ENCODE measurements at regions not wholly inside any gene's neighbourhood (a gene's known extent, or its start where the extent isn't known, plus 50 kb on each side); places are given as distances from the start of the nearest gene placed in this dataset.
"Not testable (repeated sequence)": the region's sequence is repeated elsewhere in the genome, so short reads cannot be mapped to it uniquely, and the experiment has no call there.

- no peak for DNase-seq (ENCODE audit: low read depth)
Measured at GRCh38 chr1:67530071-67530470, 99.9 kb upstream of the SERBP1 start.

- DNase-seq (ENCODE audit: low read depth), result no peak
Measured at GRCh38 chr1:67532452-67533216, 102.4 kb upstream of the SERBP1 start.

GRCh38 chr1:67534627-67535065 lies 104.4 kb upstream of the SERBP1 start:
- DNase-seq (ENCODE audit: low read depth), result no peak

GRCh38 chr1:67535474-67535873 lies 105.3 kb upstream of the SERBP1 start:
- no peak for DNase-seq (ENCODE audit: low read depth)

GRCh38 chr1:67536957-67537666 lies 106.9 kb upstream of the SERBP1 start:
- no peak for DNase-seq (ENCODE audit: low read depth)

- no peak for DNase-seq (ENCODE audit: low read depth)
Measured at GRCh38 chr1:67537667-67538018, 107.4 kb upstream of the SERBP1 start.

- DNase-seq (ENCODE audit: low read depth), result no peak
Measured at GRCh38 chr1:67540025-67540732, 110.0 kb upstream of the SERBP1 start.

- no peak for DNase-seq (ENCODE audit: low read depth)
Measured at GRCh38 chr1:67540733-67541125, 110.5 kb upstream of the SERBP1 start.

GRCh38 chr1:67542747-67543146 lies 112.5 kb upstream of the SERBP1 start:
- no peak for DNase-seq (ENCODE audit: low read depth)

- DNase-seq (ENCODE audit: low read depth), result no peak
Measured at GRCh38 chr1:67544921-67545320, 114.7 kb upstream of the SERBP1 start.

GRCh38 chr1:67545364-67545763 lies 115.2 kb upstream of the SERBP1 start:
- no peak for DNase-seq (ENCODE audit: low read depth)

- DNase-seq (ENCODE audit: low read depth), result no peak
Measured at GRCh38 chr1:67551375-67551774, 121.2 kb upstream of the SERBP1 start.

- no peak for DNase-seq (ENCODE audit: low read depth)
Measured at GRCh38 chr1:67552336-67552759, 122.1 kb upstream of the SERBP1 start.

- DNase-seq (ENCODE audit: low read depth), result not testable (repeated sequence)
Measured at GRCh38 chr1:67554204-67554603, 124.0 kb upstream of the SERBP1 start.

- no peak for DNase-seq (ENCODE audit: low read depth)
Measured at GRCh38 chr1:67555461-67556296, 125.5 kb upstream of the SERBP1 start.

GRCh38 chr1:67556297-67556900 lies 126.2 kb upstream of the SERBP1 start:
- DNase-seq (ENCODE audit: low read depth), result no peak

GRCh38 chr1:67557696-67558448 lies 127.1 kb upstream of the GADD45A start:
- DNase-seq (ENCODE audit: low read depth), result no peak

GRCh38 chr1:67558449-67559193 lies 126.4 kb upstream of the GADD45A start:
- DNase-seq (ENCODE audit: low read depth), result no peak

- no peak for DNase-seq (ENCODE audit: low read depth)
Measured at GRCh38 chr1:67559222-67559700, 125.7 kb upstream of the GADD45A start.

Data from T follicular helper cell (primary cell).